K562 (cell line): ENCODE measurements at regions not wholly inside any gene's neighbourhood (a gene's known extent, or its start where the extent isn't known, plus 50 kb on each side); places are given as distances from the start of the nearest gene placed in this dataset.

Experiments used
- ATAC-seq: fragments of 200-7000 bp; cut with Tn5 transposase; 3 replicates; pipeline ENCODE4 v1.9.1; 2020; ENCODE audit warnings: moderate library complexity
- BruUV-seq: library from RNA; stranded (reverse); fragments of 400-500 nt; replicated peaks from 2 replicates; lab custom pipeline; 2021; lab: Mats Ljungman, UMichigan
- CTCF ChIA-PET: fragments of 300-600 bp; formaldehyde crosslinking; extraction: SDS; loops from one replicate; lab custom pipeline; 2021; ENCODE audit warnings: low intra/inter-chr PET ratio; lab: Yijun Ruan, JAX
- POLR2A ChIA-PET: fragments of 300-600, 350-650 bp; sonication (Branson Sonifier 250); formaldehyde crosslinking; extraction: SDS; loops from one replicate; lab custom pipeline; 2021; ENCODE audit warnings: antibody characterized with exemption, inconsistent platforms; lab: Yijun Ruan, JAX
- DNase-seq, 4 experiments: peaks; one replicate each; pipeline versions ENCODE4 v3.0.0 to v3.0.0-alpha.2; 2011 to 2018; ENCODE audit warnings: low spot score in 3 of 4, mixed read lengths in 3 of 4; ENCODE audit errors: extremely low read depth in 1 of 4
- FAIRE-seq: peaks from 2 replicates; lab custom pipeline; 2011; peaks lifted over from hg19 to GRCh38; lab: Jason Lieb, UNC
- H2AFZ ChIP-seq: 2 replicates; pipeline ENCODE4 v1.6.0; 2011; ENCODE audit warnings: low read depth, low read length, control low read depth, inconsistent platforms
- H3K27ac ChIP-seq: fragments of 200-600 bp; 3 replicates; pipeline ENCODE4 v1.8.0; 2011; ENCODE audit warnings: low read depth, mild to moderate bottlenecking, control low read depth, inconsistent platforms, low read length, moderate library complexity, mixed read lengths; ENCODE audit errors: extremely low read depth
- H3K27me3 ChIP-seq, 2 experiments: fragments of 300-600 bp in 1 of 2; 2 replicates in 1 of 2; 3 replicates in 1 of 2; pipeline versions ENCODE4 v1.6.0 to v1.8.0; 2011; ENCODE audit warnings: inconsistent platforms in 2 of 2, low read length in 2 of 2, mild to moderate bottlenecking in 1 of 2, mixed read lengths in 1 of 2, moderate library complexity in 1 of 2; ENCODE audit not compliant: control insufficient read depth in 2 of 2, insufficient read depth in 2 of 2
- H3K36me3 ChIP-seq: fragments of 300-600 bp; 3 replicates; pipeline ENCODE4 v1.8.0; 2011; ENCODE audit warnings: mild to moderate bottlenecking, low read length, inconsistent platforms; ENCODE audit not compliant: control insufficient read depth, insufficient read depth
- H3K4me1 ChIP-seq, 2 experiments: fragments of 200-600 bp in 1 of 2; replicated peaks in 1 of 2; 2 replicates in 1 of 2; 3 replicates in 1 of 2; pipeline versions ENCODE4 v1.5.1 to v1.8.0; 2011; ENCODE audit warnings: inconsistent platforms in 2 of 2, low read length in 2 of 2, mild to moderate bottlenecking in 1 of 2, mixed read lengths in 1 of 2, moderate library complexity in 1 of 2; ENCODE audit not compliant: control insufficient read depth in 2 of 2, insufficient read depth in 2 of 2
- H3K4me2 ChIP-seq: 2 replicates; pipeline ENCODE4 v1.6.1; 2011; ENCODE audit warnings: low read length, control low read depth, inconsistent platforms, mixed read lengths; ENCODE audit not compliant: insufficient read depth
- H3K4me3 ChIP-seq: fragments of 200-600 bp; sonication (generic), shearing (Covaris generic); 2 replicates; pipeline ENCODE4 v1.5.1; 2016; ENCODE audit warnings: control low read depth, inconsistent platforms
- H3K79me2 ChIP-seq: fragments of 200-600 bp; 3 replicates; pipeline ENCODE4 v1.8.0; 2011; ENCODE audit warnings: low read length, inconsistent platforms; ENCODE audit not compliant: control insufficient read depth, insufficient read depth
- H3K9ac ChIP-seq, 2 experiments: 2 replicates each; pipeline versions ENCODE4 v1.6.0 to v1.6.1; 2011; ENCODE audit warnings: low read depth in 2 of 2, low read length in 2 of 2, control low read depth in 1 of 2, inconsistent platforms in 1 of 2, mild to moderate bottlenecking in 1 of 2, mixed read lengths in 1 of 2; ENCODE audit not compliant: insufficient read depth in 1 of 2
- H3K9me1 ChIP-seq: one replicate; pipeline ENCODE4 v1.6.0; 2011; ENCODE audit warnings: inconsistent platforms, mild to moderate bottlenecking, low read length, moderate library complexity; ENCODE audit not compliant: control insufficient read depth, insufficient read depth
- H3K9me3 ChIP-seq: replicated peaks from 2 replicates; pipeline ENCODE4 v1.5.1; 2011; ENCODE audit warnings: low read depth, low read length, inconsistent platforms; ENCODE audit not compliant: control insufficient read depth, insufficient read depth
- H4K20me1 ChIP-seq: replicated peaks from 2 replicates; pipeline ENCODE4 v1.6.1; 2011; ENCODE audit warnings: low read length, inconsistent platforms, mixed read lengths; ENCODE audit not compliant: control insufficient read depth, insufficient read depth
- KAT7 ChIP-seq: sonication (generic); formaldehyde crosslinking; IDR thresholded peaks from 2 replicates; pipeline ENCODE4 v1.8.0; 2022; ENCODE audit warnings: missing genetic modification reagents, mild to moderate bottlenecking, borderline replicate concordance
- MAFK ChIP-seq: IDR thresholded peaks from 2 replicates; pipeline ENCODE4 v1.6.1; 2011; ENCODE audit warnings: low read length, improper control_type of control experiment
- MCM7 ChIP-seq, 2 experiments: fragments of 450-650 bp; IDR thresholded peaks; 2 replicates each; pipeline ENCODE4 v1.6.1; 2016 to 2018
- MIER1 ChIP-seq: fragments of 450-650 bp; IDR thresholded peaks from 2 replicates; pipeline ENCODE4 v1.6.1; 2016; ENCODE audit warnings: antibody characterized with exemption, mild to moderate bottlenecking, low read depth
- PML ChIP-seq: IDR thresholded peaks from 2 replicates; pipeline ENCODE4 v1.6.1; 2012; ENCODE audit warnings: low read length, inconsistent platforms
- POLR2AphosphoS5 ChIP-seq: IDR thresholded peaks from 2 replicates; pipeline ENCODE4 v1.6.1; 2011; ENCODE audit warnings: mild to moderate bottlenecking, low read depth, low read length, moderate library complexity; ENCODE audit not compliant: control insufficient read depth, insufficient read depth
- PPARD ChIP-seq: fragments of 250-450 bp; sonication (Bioruptor Pico); IDR thresholded peaks from 2 replicates; pipeline ENCODE4 v1.8.0; 2022; ENCODE audit warnings: inconsistent platforms, mild to moderate bottlenecking, moderate library complexity
- PURB ChIP-seq: sonication (generic); formaldehyde crosslinking; IDR thresholded peaks from 2 replicates; pipeline ENCODE4 v1.9.0; 2021; ENCODE audit warnings: low read depth, mild to moderate bottlenecking, missing genetic modification reagents
- RBFOX2 ChIP-seq: fragments of 200-400 bp; formaldehyde crosslinking; IDR thresholded peaks from 2 replicates; pipeline ENCODE4 v1.6.1; 2017; ENCODE audit warnings: low read depth, mild to moderate bottlenecking, low read length, moderate library complexity
- STAT5B ChIP-seq: fragments of 250-450 bp; sonication (Bioruptor Pico); IDR thresholded peaks from 2 replicates; pipeline ENCODE4 v1.8.0; 2021; ENCODE audit warnings: mild to moderate bottlenecking, inconsistent platforms
- TCF7 ChIP-seq: sonication (generic); IDR thresholded peaks from 2 replicates; pipeline ENCODE4 v1.6.1; 2016; ENCODE audit warnings: antibody characterized with exemption, borderline replicate concordance
- ZC3H8 ChIP-seq: fragments of 450-650 bp; IDR thresholded peaks from 2 replicates; pipeline ENCODE4 v1.6.1; 2017
- ZNF431 ChIP-seq: sonication (generic); formaldehyde crosslinking; IDR thresholded peaks from 2 replicates; pipeline ENCODE4 v1.8.0; 2022; ENCODE audit warnings: mild to moderate bottlenecking, missing genetic modification reagents
- ZNF507 ChIP-seq: conservative IDR thresholded peaks from 2 replicates; pipeline ENCODE4 v1.6.1; 2017; ENCODE audit warnings: missing genetic modification characterization, missing compliant biosample characterization
- WGBS: fragments of 100-300 bp; shearing (Covaris generic); methylation state at CpG from one replicate; pipeline ENCODE4 v1.1.6; 2016; ENCODE audit warnings: low coverage, mixed read lengths; ENCODE audit not compliant: insufficient coverage; ENCODE audit errors: missing lambda C conversion rate; 5-methylcytosine and 5-hydroxymethylcytosine counted together
- in situ Hi-C: fragments of 300-500 bp; cut with MboI; formaldehyde crosslinking; loops from 4 replicates; pipeline ENCODE4 v1.15.0; 2018; ENCODE audit warnings: inconsistent platforms, mixed read lengths
- intact Hi-C: fragments of 100-400 bp; cut with micrococcal nuclease; formaldehyde crosslinking; loops from 2 replicates; pipeline ENCODE4 v1.14.2; 2022
- TF ChIP-seq, protein P1 (sequence below), 2 experiments: IDR thresholded peaks in 1 of 2; conservative IDR thresholded peaks in 1 of 2; 2 replicates each; pipeline ENCODE4 v1.6.1; 2016; ENCODE audit warnings: low read depth in 2 of 2, mild to moderate bottlenecking in 1 of 2, missing compliant biosample characterization in 1 of 2, missing genetic modification characterization in 1 of 2, moderate library complexity in 1 of 2
- TF ChIP-seq, protein P2 (sequence below): fragments of 450-650 bp; IDR thresholded peaks from 2 replicates; pipeline ENCODE4 v1.7.0; 2016; ENCODE audit warnings: borderline replicate concordance

GRCh38 chr4:163077680-163078079, 89.0 kb downstream of the NAF1 start (continued):
- TF ChIP-seq, protein P1, sequence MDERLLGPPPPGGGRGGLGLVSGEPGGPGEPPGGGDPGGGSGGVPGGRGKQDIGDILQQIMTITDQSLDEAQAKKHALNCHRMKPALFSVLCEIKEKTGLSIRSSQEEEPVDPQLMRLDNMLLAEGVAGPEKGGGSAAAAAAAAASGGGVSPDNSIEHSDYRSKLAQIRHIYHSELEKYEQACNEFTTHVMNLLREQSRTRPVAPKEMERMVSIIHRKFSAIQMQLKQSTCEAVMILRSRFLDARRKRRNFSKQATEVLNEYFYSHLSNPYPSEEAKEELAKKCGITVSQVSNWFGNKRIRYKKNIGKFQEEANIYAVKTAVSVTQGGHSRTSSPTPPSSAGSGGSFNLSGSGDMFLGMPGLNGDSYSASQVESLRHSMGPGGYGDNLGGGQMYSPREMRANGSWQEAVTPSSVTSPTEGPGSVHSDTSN (CRISPR knock-in tag; IDR thresholded peaks at IDR 0.05; ENCODE audit: low read depth), result no peak
- TF ChIP-seq, protein P1 (tag; conservative IDR thresholded peaks at IDR 0.05; ENCODE audit: low read depth), result no peak
- no peak for TF ChIP-seq ZNF431
- no peak for TF ChIP-seq MIER1

GRCh38 chr4:163072222-163072621, 94.5 kb downstream of the NAF1 start:
- no TSS peak for BruUV-seq
- H2AFZ ChIP-seq, result no peak overlapping the region
- in situ Hi-C loops, result no loop called here
- H3K9me1 ChIP-seq, result no peaks in the 10 kb centered on the region
- ChIA-PET POLR2A (no interaction called here), CTCF (no interaction called here)
- intact Hi-C loops, result no loop called here
- DNase-seq (no peak), ATAC-seq (no peak), FAIRE-seq (no peak)
- no peaks in the 10 kb centered on the region for H3K27me3 ChIP-seq
- no peak overlapping the region for H3K27ac ChIP-seq
- H3K4me3 ChIP-seq, result no peak overlapping the region
- no peak overlapping the region for H3K9ac ChIP-seq
- no peaks in the 10 kb centered on the region for H4K20me1 ChIP-seq
- WGBS, result 0% methylated on average over 4 of the region's 4 CpGs
- no peaks in the 10 kb centered on the region for H3K79me2 ChIP-seq
- H3K9me3 ChIP-seq, result no peaks in the 10 kb centered on the region
- TF ChIP-seq STAT5B (CRISPR knock-in tag) (no peak), ZC3H8 (no peak), MCM7 (IDR thresholded peaks at IDR 0.05) (no peak), POLR2AphosphoS5 (no peak), TCF7 (no peak), MAFK (no peak), PML (no peak), PURB (no peak), ZNF507 (tag) (no peak), PPARD (CRISPR knock-in tag) (no peak), RBFOX2 (no peak), KAT7 (CRISPR knock-in tag) (no peak)
- TF ChIP-seq, protein P2, sequence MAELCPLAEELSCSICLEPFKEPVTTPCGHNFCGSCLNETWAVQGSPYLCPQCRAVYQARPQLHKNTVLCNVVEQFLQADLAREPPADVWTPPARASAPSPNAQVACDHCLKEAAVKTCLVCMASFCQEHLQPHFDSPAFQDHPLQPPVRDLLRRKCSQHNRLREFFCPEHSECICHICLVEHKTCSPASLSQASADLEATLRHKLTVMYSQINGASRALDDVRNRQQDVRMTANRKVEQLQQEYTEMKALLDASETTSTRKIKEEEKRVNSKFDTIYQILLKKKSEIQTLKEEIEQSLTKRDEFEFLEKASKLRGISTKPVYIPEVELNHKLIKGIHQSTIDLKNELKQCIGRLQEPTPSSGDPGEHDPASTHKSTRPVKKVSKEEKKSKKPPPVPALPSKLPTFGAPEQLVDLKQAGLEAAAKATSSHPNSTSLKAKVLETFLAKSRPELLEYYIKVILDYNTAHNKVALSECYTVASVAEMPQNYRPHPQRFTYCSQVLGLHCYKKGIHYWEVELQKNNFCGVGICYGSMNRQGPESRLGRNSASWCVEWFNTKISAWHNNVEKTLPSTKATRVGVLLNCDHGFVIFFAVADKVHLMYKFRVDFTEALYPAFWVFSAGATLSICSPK, result no peak
- no peak overlapping the region for H3K4me2 ChIP-seq
- no peaks in the 10 kb centered on the region for H3K4me1 ChIP-seq
- H3K36me3 ChIP-seq, result no peaks in the 10 kb centered on the region
